NCI-H510A treated with DMSO at 0.1 percent for 48 hours (cell line): ENCODE measurements at regions not wholly inside any gene's neighbourhood (a gene's known extent, or its start where the extent isn't known, plus 50 kb on each side); places are given as distances from the start of the nearest gene placed in this dataset.

Experiments used
- DNase-seq: peaks from one replicate; lab custom pipeline; 2025; lab: John Stamatoyannopoulos, UW

GRCh38 chr4:23333946-23334878, 555.6 kb downstream of the PPARGC1A start:
- DNase-seq, result peak; percentile 84

- peak; percentile 46 for DNase-seq
These were observed 556.3 kb downstream of the PPARGC1A start for GRCh38 chr4:23333556-23333945.

GRCh38 chr4:23332313-23332712, 557.5 kb downstream of the PPARGC1A start:
- DNase-seq, result no peak

GRCh38 chr4:23327120-23327519, 562.7 kb downstream of the PPARGC1A start:
- no peak for DNase-seq

GRCh38 chr4:23324021-23324690, 565.7 kb downstream of the PPARGC1A start:
- no peak for DNase-seq

GRCh38 chr4:23323436-23323835, 566.4 kb downstream of the PPARGC1A start:
- no peak for DNase-seq

- DNase-seq, result no peak
These were observed 567.1 kb downstream of the PPARGC1A start for GRCh38 chr4:23322732-23323131.

- DNase-seq, result no peak
These were observed 568.8 kb downstream of the PPARGC1A start for GRCh38 chr4:23320931-23321587.

- DNase-seq, result no peak
These were observed 577.2 kb downstream of the PPARGC1A start for GRCh38 chr4:23312686-23313085.

- DNase-seq, result no peak
These were observed 577.9 kb downstream of the PPARGC1A start for GRCh38 chr4:23311983-23312382.

- DNase-seq, result no peak
These were observed 584.8 kb downstream of the PPARGC1A start for GRCh38 chr4:23305026-23305425.

GRCh38 chr4:23298371-23298770, 591.5 kb downstream of the PPARGC1A start:
- no peak for DNase-seq

- DNase-seq, result no peak
These were observed 592.5 kb downstream of the PPARGC1A start for GRCh38 chr4:23297327-23297726.

GRCh38 chr4:23291139-23291538, 598.4 kb downstream of the GBA3 start:
- no peak for DNase-seq

GRCh38 chr4:23290656-23291055, 597.9 kb downstream of the GBA3 start:
- no peak for DNase-seq

GRCh38 chr4:23279377-23279986, 586.7 kb downstream of the GBA3 start:
- no peak for DNase-seq

GRCh38 chr4:23278845-23279244, 586.1 kb downstream of the GBA3 start:
- no peak for DNase-seq

- DNase-seq, result no peak
These were observed 583.3 kb downstream of the GBA3 start for GRCh38 chr4:23276076-23276475.

GRCh38 chr4:23269566-23269965, 576.8 kb downstream of the GBA3 start:
- no peak for DNase-seq

GRCh38 chr4:23268072-23268771, 575.5 kb downstream of the GBA3 start:
- no peak for DNase-seq

GRCh38 chr4:23266401-23266800, 573.7 kb downstream of the GBA3 start:
- no peak for DNase-seq

- DNase-seq, result no peak
These were observed 567.8 kb downstream of the GBA3 start for GRCh38 chr4:23260511-23260910.
